ENCODE measurements at regions not wholly inside any gene's neighbourhood (a gene's known extent, or its start where the extent isn't known, plus 50 kb on each side); places are given as distances from the start of the nearest gene placed in this dataset.

DNA sequence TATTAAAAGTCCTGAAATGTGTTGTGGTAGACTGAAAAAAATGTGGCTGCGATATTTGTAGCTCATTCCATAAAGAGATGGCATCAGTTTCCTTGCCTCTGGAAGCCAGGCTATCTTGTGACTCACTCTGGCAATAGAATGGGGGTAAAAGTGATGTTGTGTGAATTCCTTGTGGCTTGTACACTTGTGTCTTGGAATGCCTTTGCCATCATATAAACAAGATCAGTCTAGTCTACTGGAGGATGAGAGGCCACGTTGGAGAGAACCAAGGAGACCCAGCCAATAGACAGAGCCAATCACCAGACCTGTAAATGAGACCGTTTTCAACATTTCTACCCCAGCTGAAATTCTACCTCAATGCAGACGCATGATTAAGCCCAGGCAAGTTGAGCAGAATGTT is 254.1 kb downstream of the TRIB2 start:
- Mint-ChIP-seq H3K4me3 (no peak overlapping the region), H3K36me3 (ENCODE audit: low read depth) (no peaks in the 10 kb centered on the region), H3K27ac (no peak overlapping the region), H3K9me3 (no peaks in the 10 kb centered on the region), H3K27me3 (peaks cover 23% of the 10 kb centered on the region), H3K4me1 (ENCODE audit: low read depth) (peaks cover 7% of the 10 kb centered on the region)
- TF ChIP-seq, protein P1, sequence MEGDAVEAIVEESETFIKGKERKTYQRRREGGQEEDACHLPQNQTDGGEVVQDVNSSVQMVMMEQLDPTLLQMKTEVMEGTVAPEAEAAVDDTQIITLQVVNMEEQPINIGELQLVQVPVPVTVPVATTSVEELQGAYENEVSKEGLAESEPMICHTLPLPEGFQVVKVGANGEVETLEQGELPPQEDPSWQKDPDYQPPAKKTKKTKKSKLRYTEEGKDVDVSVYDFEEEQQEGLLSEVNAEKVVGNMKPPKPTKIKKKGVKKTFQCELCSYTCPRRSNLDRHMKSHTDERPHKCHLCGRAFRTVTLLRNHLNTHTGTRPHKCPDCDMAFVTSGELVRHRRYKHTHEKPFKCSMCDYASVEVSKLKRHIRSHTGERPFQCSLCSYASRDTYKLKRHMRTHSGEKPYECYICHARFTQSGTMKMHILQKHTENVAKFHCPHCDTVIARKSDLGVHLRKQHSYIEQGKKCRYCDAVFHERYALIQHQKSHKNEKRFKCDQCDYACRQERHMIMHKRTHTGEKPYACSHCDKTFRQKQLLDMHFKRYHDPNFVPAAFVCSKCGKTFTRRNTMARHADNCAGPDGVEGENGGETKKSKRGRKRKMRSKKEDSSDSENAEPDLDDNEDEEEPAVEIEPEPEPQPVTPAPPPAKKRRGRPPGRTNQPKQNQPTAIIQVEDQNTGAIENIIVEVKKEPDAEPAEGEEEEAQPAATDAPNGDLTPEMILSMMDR (IDR thresholded peaks at IDR 0.05): no peak
- ChIA-PET POLR2A (no interaction called here), CTCF (interaction anchor here (1.8 kb wide), 1 partner anchor 36 kb away, joined by 7 read pairs; no protein-coding TSS in a partner anchor)
- DNase-seq: no peak
- ATAC-seq: no peak
- intact Hi-C loops (cut with micrococcal nuclease): no loop called here

DNA sequence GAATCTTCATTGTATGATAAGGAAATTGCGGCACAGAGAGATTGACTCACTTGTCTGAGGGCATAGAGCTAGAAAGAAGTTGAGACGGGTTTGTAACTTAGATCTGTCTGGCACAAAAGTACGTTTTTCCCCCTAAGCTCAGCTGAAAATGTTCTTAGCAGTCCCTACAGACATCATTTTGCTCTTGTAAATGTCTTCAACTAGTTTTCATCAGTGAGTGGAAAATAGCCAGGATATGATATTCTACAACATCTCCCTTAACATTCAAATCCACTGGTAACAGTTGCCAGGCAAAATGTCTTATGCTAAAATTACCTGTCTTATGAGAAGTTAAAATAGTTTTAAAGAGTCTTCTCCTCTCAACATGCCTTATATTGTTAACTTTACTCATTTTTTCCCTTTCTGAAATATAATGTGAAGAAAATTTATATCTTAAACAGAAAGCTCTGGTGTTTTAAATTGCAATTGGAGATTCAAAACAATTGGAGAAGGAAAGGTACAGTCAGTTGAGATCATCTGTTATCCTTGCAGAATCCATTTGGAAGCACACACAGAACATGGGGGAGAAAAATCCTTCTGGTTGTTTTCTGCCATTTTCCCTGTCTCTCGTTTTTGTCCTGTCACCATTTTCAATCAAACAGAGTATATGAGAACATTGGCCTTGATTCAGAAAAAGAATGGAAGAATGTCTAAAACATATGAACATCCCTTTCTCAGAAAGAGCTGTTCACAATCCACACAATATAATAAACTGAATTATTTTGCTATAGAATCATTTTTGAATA is 255.0 kb downstream of the TRIB2 start:
- Mint-ChIP-seq H3K9me3 (no peaks in the 10 kb centered on the region), H3K4me1 (ENCODE audit: low read depth) (peaks cover 2% of the 10 kb centered on the region), H3K4me3 (no peak overlapping the region), H3K27me3 (peaks cover 24% of the 10 kb centered on the region), H3K36me3 (ENCODE audit: low read depth) (no peaks in the 10 kb centered on the region), H3K27ac (no peak overlapping the region)
- ChIA-PET CTCF (no interaction called here), POLR2A (no interaction called here)
- ATAC-seq: no peak
- DNase-seq: no peak
- intact Hi-C loops (cut with micrococcal nuclease): no loop called here
- TF ChIP-seq, protein P1 (IDR thresholded peaks at IDR 0.05): no peak

DNA sequence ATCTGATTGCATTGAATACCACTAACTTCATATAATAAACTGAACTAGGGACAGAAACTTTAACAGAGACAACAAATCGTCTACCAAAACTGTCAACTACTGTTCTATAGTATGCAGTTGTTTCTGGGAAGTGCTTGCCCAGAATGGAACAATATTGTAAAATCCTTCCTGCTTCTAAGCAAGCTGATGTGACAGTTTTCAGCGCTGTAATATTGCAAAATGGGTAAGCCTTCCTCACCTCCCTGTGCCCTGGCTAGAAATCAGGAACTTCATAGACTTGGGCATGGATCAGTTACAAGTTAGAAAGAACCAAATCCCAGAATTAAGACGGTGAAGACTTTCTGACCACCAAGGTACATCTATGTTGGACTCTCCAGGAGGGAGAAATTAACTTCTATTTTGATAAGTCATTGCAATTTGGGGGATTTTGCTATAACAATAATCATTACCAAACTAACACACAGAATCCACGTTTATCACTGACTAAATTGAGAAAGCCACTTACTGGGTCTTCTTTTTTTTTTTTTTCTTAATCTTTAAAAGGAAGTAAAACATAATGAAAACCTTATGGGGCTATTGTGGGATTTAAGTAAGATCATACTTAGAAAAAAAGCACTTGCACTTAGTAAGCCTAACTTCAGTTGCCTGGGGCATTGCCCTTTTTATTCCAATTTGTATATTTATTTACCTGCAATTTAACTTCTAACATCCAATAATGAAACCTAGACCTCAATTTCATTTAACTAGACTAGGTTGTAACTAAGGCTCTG is 261.5 kb downstream of the TRIB2 start:
- TF ChIP-seq, protein P1 (IDR thresholded peaks at IDR 0.05): no peak
- intact Hi-C loops (cut with micrococcal nuclease): no loop called here
- ChIA-PET POLR2A (no interaction called here), CTCF (no interaction called here)
- Mint-ChIP-seq H3K4me1 (ENCODE audit: low read depth) (no peaks in the 10 kb centered on the region), H3K36me3 (ENCODE audit: low read depth) (no peaks in the 10 kb centered on the region), H3K27ac (no peak overlapping the region), H3K27me3 (peaks cover 18% of the 10 kb centered on the region), H3K9me3 (no peaks in the 10 kb centered on the region), H3K4me3 (no peak overlapping the region)
- DNase-seq (no peak), ATAC-seq (no peak)

DNA sequence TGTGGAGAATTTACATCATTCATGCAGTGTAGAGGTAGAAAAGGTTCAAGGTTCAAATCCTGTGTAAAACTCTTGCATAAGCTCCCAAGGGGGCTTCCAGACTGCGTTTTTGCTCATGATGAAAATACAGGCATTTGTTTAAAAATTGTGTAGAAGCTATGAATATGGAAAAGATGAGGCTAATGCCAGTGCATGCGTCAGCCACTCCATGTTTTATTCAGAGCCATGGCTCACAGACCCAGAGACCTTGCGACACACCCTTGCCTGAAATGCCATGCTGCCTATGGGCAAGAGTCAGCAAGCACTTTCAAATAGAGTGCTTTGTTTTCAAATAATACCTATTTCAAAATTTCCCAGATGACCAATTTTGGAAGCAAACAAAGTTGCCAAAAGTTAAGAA is 262.3 kb downstream of the TRIB2 start:
- Mint-ChIP-seq H3K27me3 (peaks cover 17% of the 10 kb centered on the region), H3K36me3 (ENCODE audit: low read depth) (no peaks in the 10 kb centered on the region), H3K27ac (no peak overlapping the region), H3K4me3 (no peak overlapping the region), H3K4me1 (ENCODE audit: low read depth) (no peaks in the 10 kb centered on the region), H3K9me3 (no peaks in the 10 kb centered on the region)
- ATAC-seq: no peak
- DNase-seq: no peak
- intact Hi-C loops (cut with micrococcal nuclease): no loop called here
- POLR2A ChIA-PET: no interaction called here
- CTCF ChIA-PET: no interaction called here
- TF ChIP-seq, protein P1 (IDR thresholded peaks at IDR 0.05): no peak

DNA sequence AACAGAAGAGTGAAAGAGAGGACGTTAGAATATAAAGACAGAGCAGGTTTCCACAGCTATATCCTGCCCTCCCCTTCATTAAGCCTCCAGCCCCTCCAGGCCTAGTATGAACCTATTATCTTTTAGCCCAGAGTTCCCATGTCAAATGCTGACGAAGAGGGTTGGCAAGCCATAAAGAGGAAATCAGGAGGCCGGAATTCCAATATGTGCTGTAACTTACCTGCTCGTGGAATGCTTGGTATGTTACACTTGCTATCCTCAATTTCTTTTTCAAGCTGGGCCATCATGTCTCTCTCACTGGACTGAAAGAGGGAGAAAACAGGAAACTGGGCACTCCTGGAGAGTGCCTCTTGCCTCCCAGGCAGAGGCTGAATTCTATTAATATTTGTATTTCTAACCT is 264.1 kb downstream of the TRIB2 start:
- ChIA-PET POLR2A (no interaction called here), CTCF (interaction anchor here (1.1 kb wide), 1 partner anchor 26 kb away, joined by 3 read pairs; no protein-coding TSS in a partner anchor)
- H3K4me1 Mint-ChIP-seq (ENCODE audit: low read depth): no peaks in the 10 kb centered on the region
- H3K4me3 Mint-ChIP-seq: no peak overlapping the region
- H3K27me3 Mint-ChIP-seq: peaks cover 18% of the 10 kb centered on the region
- intact Hi-C loops (cut with micrococcal nuclease): no loop called here
- no peak for DNase-seq
- no peaks in the 10 kb centered on the region for H3K36me3 Mint-ChIP-seq (ENCODE audit: low read depth)
- TF ChIP-seq, protein P1 (IDR thresholded peaks at IDR 0.05): no peak
- no peaks in the 10 kb centered on the region for H3K9me3 Mint-ChIP-seq
- H3K27ac Mint-ChIP-seq: no peak overlapping the region
- ATAC-seq: no peak

Measured in activated CD8-positive, alpha-beta T cell treated with anti-CD3 and anti-CD28 coated beads for 36 hours (primary cell).